Bronchial epithelial cell (primary cell): ENCODE measurements at regions not wholly inside any gene's neighbourhood (a gene's known extent, or its start where the extent isn't known, plus 50 kb on each side); places are given as distances from the start of the nearest gene placed in this dataset.

Source experiments
- DNase-seq: peaks from one replicate; pipeline ENCODE4 v3.0.0-alpha.2; 2010; ENCODE audit warnings: low read depth
- FAIRE-seq: peaks from 2 replicates; lab custom pipeline; 2011; peaks lifted over from hg19 to GRCh38; lab: Jason Lieb, UNC
- H3K27me3 ChIP-seq: 2 replicates; pipeline ENCODE4 v1.5.1; 2011; ENCODE audit warnings: low read length; ENCODE audit not compliant: control insufficient read depth, insufficient read depth
- H3K36me3 ChIP-seq: 2 replicates; pipeline ENCODE4 v1.5.1; 2011; ENCODE audit warnings: low read length; ENCODE audit not compliant: control insufficient read depth, insufficient read depth
- H3K4me3 ChIP-seq: 2 replicates; pipeline ENCODE4 v1.5.1; 2011; ENCODE audit warnings: mild to moderate bottlenecking, low read depth, low read length, control low read depth
- CTCF ChIP-seq: IDR thresholded peaks from 2 replicates; pipeline ENCODE4 v1.5.1; 2011; ENCODE audit warnings: mild to moderate bottlenecking, moderate library complexity, low read length, control low read depth, inconsistent platforms; ENCODE audit not compliant: insufficient read depth, severe bottlenecking

GRCh38 chr3:182252802-182253201, 540.5 kb upstream of the ATP11B start:
- H3K4me3 ChIP-seq: no peak overlapping the region
- no peaks in the 10 kb centered on the region for H3K27me3 ChIP-seq
- H3K36me3 ChIP-seq: no peaks in the 10 kb centered on the region
- no peak for FAIRE-seq
- no peak for DNase-seq
- no peak for TF ChIP-seq CTCF

DNA sequence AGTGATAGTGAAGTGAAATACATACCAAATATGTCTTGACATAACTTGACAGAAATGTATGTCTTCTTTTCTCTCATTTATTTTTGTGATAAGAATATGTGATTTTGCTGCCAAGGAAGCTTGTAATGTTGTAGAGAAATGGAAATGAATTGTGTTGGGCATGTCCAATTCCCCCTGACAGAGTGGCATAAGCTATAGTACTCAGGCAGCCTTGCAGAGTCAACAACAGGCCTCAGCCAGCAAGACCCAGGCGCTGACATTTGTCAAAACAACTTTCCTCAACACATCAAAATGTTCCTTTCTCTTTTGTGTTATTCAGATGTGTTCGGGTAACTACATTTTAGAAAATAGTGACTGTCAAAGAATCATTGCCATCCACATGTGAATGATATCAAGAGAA, 538.1 kb upstream of the ATP11B start:
- H3K36me3 ChIP-seq: no peaks in the 10 kb centered on the region
- DNase-seq (no peak), FAIRE-seq (no peak)
- no peaks in the 10 kb centered on the region for H3K27me3 ChIP-seq
- TF ChIP-seq CTCF: no peak
- H3K4me3 ChIP-seq: no peak overlapping the region

GRCh38 chr3:182257361-182257760, 535.9 kb upstream of the ATP11B start:
- Histone ChIP-seq H3K36me3 (no peaks in the 10 kb centered on the region), H3K27me3 (no peaks in the 10 kb centered on the region), H3K4me3 (no peak overlapping the region)
- no peak for FAIRE-seq
- TF ChIP-seq CTCF: no peak
- peak; percentile 59 for DNase-seq

GRCh38 chr3:182258538-182259177, 534.6 kb upstream of the ATP11B start:
- FAIRE-seq (no peak), DNase-seq (peak; percentile 56)
- Histone ChIP-seq H3K27me3 (no peaks in the 10 kb centered on the region), H3K36me3 (no peaks in the 10 kb centered on the region), H3K4me3 (no peak overlapping the region)
- TF ChIP-seq CTCF: peak; percentile 54

DNA sequence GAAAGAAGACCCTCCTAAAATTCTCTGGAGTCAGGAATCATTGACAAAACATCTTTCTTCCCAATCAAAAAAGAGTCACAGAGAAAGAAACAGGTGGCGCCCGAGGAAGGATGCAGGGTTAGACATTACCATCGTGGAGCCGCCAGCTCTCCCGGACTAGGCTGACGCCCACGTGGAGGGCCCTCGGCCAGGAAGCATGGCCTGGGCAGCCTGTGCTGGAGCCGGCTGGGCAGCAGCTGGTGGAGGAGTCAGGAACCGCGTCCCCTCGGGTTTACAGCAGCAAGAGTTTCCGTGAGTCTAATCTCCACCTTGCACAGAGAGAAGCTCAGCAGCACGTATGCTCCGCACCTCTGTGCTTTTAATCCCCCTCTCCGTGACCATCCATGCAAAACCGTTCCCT, 533.7 kb upstream of the ATP11B start:
- DNase-seq (no peak), FAIRE-seq (no peak)
- H3K4me3 ChIP-seq: no peak overlapping the region
- no peaks in the 10 kb centered on the region for H3K27me3 ChIP-seq
- no peak for TF ChIP-seq CTCF
- H3K36me3 ChIP-seq: no peaks in the 10 kb centered on the region

- Histone ChIP-seq H3K4me3 (no peak overlapping the region), H3K27me3 (no peaks in the 10 kb centered on the region), H3K36me3 (no peaks in the 10 kb centered on the region)
- FAIRE-seq (no peak), DNase-seq (no peak)
- TF ChIP-seq CTCF: no peak
These were observed 532.3 kb upstream of the ATP11B start for GRCh38 chr3:182261041-182261440.
